ENCODE measurements at regions not wholly inside any gene's neighbourhood (a gene's known extent, or its start where the extent isn't known, plus 50 kb on each side); places are given as distances from the start of the nearest gene placed in this dataset.

- H3K27me3 Mint-ChIP-seq (ENCODE audit: unreplicated experiment): no peaks in the 10 kb centered on the region
- H3K27ac Mint-ChIP-seq (ENCODE audit: unreplicated experiment): no peak overlapping the region
- H3K4me1 Mint-ChIP-seq (ENCODE audit: unreplicated experiment): no peaks in the 10 kb centered on the region
- no peak overlapping the region for H3K4me3 Mint-ChIP-seq (ENCODE audit: unreplicated experiment)
- H3K36me3 Mint-ChIP-seq (ENCODE audit: unreplicated experiment): no peaks in the 10 kb centered on the region
- TF ChIP-seq CTCF (IDR thresholded peaks at IDR 0.05): no peak
- H3K9me3 Mint-ChIP-seq (ENCODE audit: unreplicated experiment): peaks cover 3% of the 10 kb centered on the region
- no peak for DNase-seq (ENCODE audit: extremely low spot score, unreplicated experiment)
These were observed 556.8 kb downstream of the GABRG1 start for GRCh38 chr4:45566896-45567603.

- Mint-ChIP-seq H3K27ac (ENCODE audit: unreplicated experiment) (no peak overlapping the region), H3K4me3 (ENCODE audit: unreplicated experiment) (no peak overlapping the region), H3K27me3 (ENCODE audit: unreplicated experiment) (no peaks in the 10 kb centered on the region), H3K4me1 (ENCODE audit: unreplicated experiment) (no peaks in the 10 kb centered on the region), H3K36me3 (ENCODE audit: unreplicated experiment) (no peaks in the 10 kb centered on the region), H3K9me3 (ENCODE audit: unreplicated experiment) (peaks cover 5% of the 10 kb centered on the region)
- DNase-seq (ENCODE audit: extremely low spot score, unreplicated experiment): no peak
- TF ChIP-seq CTCF (IDR thresholded peaks at IDR 0.05): no peak
These were observed 569.4 kb downstream of the GABRG1 start for GRCh38 chr4:45554423-45554822.

- no peaks in the 10 kb centered on the region for H3K27me3 Mint-ChIP-seq (ENCODE audit: unreplicated experiment)
- TF ChIP-seq CTCF (IDR thresholded peaks at IDR 0.05): no peak
- no peaks in the 10 kb centered on the region for H3K36me3 Mint-ChIP-seq (ENCODE audit: unreplicated experiment)
- no peak overlapping the region for H3K4me3 Mint-ChIP-seq (ENCODE audit: unreplicated experiment)
- no peak overlapping the region for H3K27ac Mint-ChIP-seq (ENCODE audit: unreplicated experiment)
- no peaks in the 10 kb centered on the region for H3K4me1 Mint-ChIP-seq (ENCODE audit: unreplicated experiment)
- no peak for DNase-seq (ENCODE audit: extremely low spot score, unreplicated experiment)
- H3K9me3 Mint-ChIP-seq (ENCODE audit: unreplicated experiment): peaks cover 5% of the 10 kb centered on the region
These were observed 573.0 kb downstream of the GABRG1 start for GRCh38 chr4:45550766-45551366.

GRCh38 chr4:45539142-45539814 is 584.6 kb downstream of the GABRG1 start:
- DNase-seq (ENCODE audit: extremely low spot score, unreplicated experiment): no peak
- no peaks in the 10 kb centered on the region for H3K36me3 Mint-ChIP-seq (ENCODE audit: unreplicated experiment)
- H3K27me3 Mint-ChIP-seq (ENCODE audit: unreplicated experiment): no peaks in the 10 kb centered on the region
- no peak overlapping the region for H3K27ac Mint-ChIP-seq (ENCODE audit: unreplicated experiment)
- no peak for TF ChIP-seq CTCF (IDR thresholded peaks at IDR 0.05)
- no peak overlapping the region for H3K4me3 Mint-ChIP-seq (ENCODE audit: unreplicated experiment)
- H3K4me1 Mint-ChIP-seq (ENCODE audit: unreplicated experiment): no peaks in the 10 kb centered on the region
- peaks cover 44% of the 10 kb centered on the region for H3K9me3 Mint-ChIP-seq (ENCODE audit: unreplicated experiment)

- no peaks in the 10 kb centered on the region for H3K36me3 Mint-ChIP-seq (ENCODE audit: unreplicated experiment)
- DNase-seq (ENCODE audit: extremely low spot score, unreplicated experiment): no peak
- no peaks in the 10 kb centered on the region for H3K27me3 Mint-ChIP-seq (ENCODE audit: unreplicated experiment)
- H3K4me1 Mint-ChIP-seq (ENCODE audit: unreplicated experiment): no peaks in the 10 kb centered on the region
- no peak for TF ChIP-seq CTCF (IDR thresholded peaks at IDR 0.05)
- H3K27ac Mint-ChIP-seq (ENCODE audit: unreplicated experiment): no peak overlapping the region
- H3K9me3 Mint-ChIP-seq (ENCODE audit: unreplicated experiment): peaks cover 31% of the 10 kb centered on the region
- no peak overlapping the region for H3K4me3 Mint-ChIP-seq (ENCODE audit: unreplicated experiment)
These were observed 593.4 kb downstream of the GABRG1 start for GRCh38 chr4:45530498-45530897.

Measured in osteocyte (in vitro differentiated cells).